GM10266 (cell line): ENCODE measurements at regions not wholly inside any gene's neighbourhood (a gene's known extent, or its start where the extent isn't known, plus 50 kb on each side); places are given as distances from the start of the nearest gene placed in this dataset.

ENCODE experiments used
- DNase-seq: peaks from one replicate; pipeline ENCODE4 v3.0.0; 2012; ENCODE audit errors: extremely low spot score
- TF ChIP-seq, protein P1 (sequence below): IDR thresholded peaks from 2 replicates; pipeline ENCODE4 v1.5.1; 2012; ENCODE audit warnings: mild to moderate bottlenecking, low read depth; ENCODE audit not compliant: control insufficient read depth, insufficient read depth; ENCODE audit errors: missing control alignments

- no peak for DNase-seq
- TF ChIP-seq, protein P1, sequence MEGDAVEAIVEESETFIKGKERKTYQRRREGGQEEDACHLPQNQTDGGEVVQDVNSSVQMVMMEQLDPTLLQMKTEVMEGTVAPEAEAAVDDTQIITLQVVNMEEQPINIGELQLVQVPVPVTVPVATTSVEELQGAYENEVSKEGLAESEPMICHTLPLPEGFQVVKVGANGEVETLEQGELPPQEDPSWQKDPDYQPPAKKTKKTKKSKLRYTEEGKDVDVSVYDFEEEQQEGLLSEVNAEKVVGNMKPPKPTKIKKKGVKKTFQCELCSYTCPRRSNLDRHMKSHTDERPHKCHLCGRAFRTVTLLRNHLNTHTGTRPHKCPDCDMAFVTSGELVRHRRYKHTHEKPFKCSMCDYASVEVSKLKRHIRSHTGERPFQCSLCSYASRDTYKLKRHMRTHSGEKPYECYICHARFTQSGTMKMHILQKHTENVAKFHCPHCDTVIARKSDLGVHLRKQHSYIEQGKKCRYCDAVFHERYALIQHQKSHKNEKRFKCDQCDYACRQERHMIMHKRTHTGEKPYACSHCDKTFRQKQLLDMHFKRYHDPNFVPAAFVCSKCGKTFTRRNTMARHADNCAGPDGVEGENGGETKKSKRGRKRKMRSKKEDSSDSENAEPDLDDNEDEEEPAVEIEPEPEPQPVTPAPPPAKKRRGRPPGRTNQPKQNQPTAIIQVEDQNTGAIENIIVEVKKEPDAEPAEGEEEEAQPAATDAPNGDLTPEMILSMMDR: no peak
Observed at GRCh38 chr15:77689821-77690220, 57.1 kb upstream of the LINGO1 start.

DNA sequence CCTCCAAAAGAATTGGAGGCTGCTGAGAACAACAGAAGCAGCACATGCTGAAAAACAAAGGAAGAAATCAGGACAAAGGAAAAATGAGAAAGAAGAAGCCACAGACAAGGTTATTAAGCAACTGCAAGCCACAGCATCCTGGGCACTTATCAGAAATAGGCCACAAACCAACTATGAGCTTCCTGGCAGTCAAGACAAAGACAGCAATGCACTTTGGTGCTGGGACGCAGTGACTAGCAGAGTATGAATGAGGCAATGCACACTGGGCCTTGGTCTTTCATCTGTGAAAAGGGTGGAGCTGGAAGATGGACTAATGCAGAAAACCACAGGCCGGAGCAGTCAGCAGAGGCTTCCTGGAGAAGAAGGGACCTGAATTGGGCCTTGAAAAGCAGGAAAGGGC is 56.0 kb upstream of the LINGO1 start:
- no peak for DNase-seq
- TF ChIP-seq, protein P1: no peak

DNA sequence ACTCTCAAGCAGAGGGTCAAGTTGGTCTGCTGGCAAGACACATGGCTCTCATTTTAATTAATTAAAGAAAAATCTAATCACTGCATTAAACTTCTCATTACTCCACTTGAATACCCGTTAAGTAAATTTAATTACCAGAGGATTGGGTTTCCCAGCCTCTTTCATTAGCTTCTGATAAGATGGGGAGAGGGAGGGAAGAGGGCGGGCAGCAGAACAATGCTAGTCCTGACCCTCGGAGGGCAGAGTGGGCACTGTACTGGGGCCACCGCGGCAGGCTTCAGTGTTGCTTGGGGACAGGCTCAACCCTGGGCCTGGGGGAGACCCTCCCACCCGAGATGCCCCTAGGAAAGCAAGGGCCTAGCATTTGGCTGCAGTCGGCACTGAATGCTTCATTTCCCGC is 55.6 kb upstream of the LINGO1 start:
- TF ChIP-seq, protein P1: no peak
- no peak for DNase-seq

DNA sequence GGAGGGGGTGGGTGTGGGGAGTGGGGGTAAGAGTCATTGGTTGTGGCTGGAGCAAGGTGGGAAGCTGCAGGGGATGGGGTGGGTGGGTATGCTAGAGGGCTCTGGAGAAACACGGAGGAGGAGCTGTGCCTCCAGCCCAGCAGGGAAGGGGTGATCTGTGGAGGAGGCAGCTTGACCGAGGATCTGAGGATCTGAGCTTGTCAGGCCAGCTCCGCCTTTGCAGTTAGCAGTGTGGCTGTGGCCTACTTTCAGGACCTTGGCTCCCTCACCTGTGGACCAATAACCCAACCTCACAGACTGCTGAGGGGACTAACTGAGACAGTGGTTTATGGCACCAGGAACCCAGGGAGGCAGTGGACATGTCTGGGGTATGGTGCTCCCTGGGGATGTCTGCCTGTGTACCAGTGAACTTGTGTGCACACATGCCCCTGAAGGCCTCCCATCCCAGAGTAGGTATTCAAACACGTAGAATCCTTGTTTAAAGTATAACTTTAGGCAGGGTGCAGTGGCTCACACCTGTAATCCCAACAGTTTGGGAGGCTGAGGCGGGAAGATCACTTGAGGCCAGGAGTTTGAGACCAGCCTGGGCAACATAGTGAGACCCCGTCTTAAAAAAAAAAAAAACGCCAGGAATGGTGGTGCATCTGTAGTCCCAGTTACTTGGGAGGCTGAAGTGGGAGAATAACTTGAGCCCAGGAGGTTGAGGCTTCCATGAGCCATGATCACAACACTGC is 52.5 kb upstream of the LINGO1 start:
- DNase-seq: no peak
- TF ChIP-seq, protein P1: no peak

- TF ChIP-seq, protein P1: no peak
Observed at GRCh38 chr15:77684341-77685081, 51.8 kb upstream of the LINGO1 start.

GRCh38 chr15:77682564-77682963 is 49.9 kb upstream of the LINGO1 start:
- no peak for DNase-seq
- TF ChIP-seq, protein P1: no peak

More at GRCh38 chr15:77684341-77685081, 51.8 kb upstream of the LINGO1 start:
- no peak for DNase-seq
